ENCODE measurements at regions not wholly inside any gene's neighbourhood (a gene's known extent, or its start where the extent isn't known, plus 50 kb on each side); places are given as distances from the start of the nearest gene placed in this dataset.
A peak's percentile ranks its signal among the peaks of the same experiment; 100 is the strongest.

GRCh38 chr10:69716711-69717560 is 84.8 kb upstream of the COL13A1 start:
- peak; percentile 26 for DNase-seq (ENCODE audit: low spot score)

DNA sequence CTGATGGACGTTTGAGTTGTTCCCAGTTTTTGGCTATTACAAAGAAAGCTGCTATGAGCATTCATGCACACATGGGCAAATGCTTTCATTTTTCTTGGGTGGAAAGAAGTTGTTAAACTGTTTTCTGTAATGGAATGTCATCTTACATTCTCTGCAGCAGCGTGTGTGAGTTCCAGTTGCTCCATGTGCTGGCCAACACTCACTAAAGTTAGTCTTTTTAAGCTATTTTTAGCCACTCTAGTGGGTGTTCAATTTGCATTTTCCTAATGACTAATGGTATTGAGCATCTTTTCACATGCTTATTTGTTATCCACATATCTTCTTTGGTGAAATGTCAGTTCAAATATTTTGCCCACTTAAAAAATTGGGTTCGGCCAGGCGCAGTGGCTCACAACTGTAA is 82.8 kb upstream of the COL13A1 start:
- no peak for DNase-seq (ENCODE audit: low spot score)

- DNase-seq (ENCODE audit: low spot score) = no peak
Measured at GRCh38 chr10:69721690-69722310, 79.9 kb upstream of the COL13A1 start.

DNA sequence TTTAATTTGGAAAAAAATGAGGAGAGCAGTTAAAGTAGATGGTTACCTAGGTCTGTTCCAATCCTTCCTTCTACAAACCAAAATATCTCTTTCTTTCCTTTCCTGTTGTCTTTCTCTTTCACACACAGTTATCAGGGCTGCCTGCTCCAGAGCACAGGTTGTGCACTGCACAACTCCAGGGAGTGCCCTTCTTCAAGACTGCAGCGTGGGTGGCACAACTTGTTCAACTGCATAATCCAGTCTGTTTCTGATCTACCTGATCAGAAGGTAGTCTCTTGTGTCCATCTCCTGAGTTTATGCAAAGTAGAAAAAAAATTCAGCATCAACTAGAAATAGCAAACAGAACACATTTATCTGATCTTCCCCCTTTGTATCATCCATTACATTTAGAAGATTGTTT is 78.1 kb upstream of the COL13A1 start:
- DNase-seq (ENCODE audit: low spot score) = no peak

GRCh38 chr10:69726850-69727249 is 74.9 kb upstream of the COL13A1 start:
- DNase-seq (ENCODE audit: low spot score) = no peak

DNA sequence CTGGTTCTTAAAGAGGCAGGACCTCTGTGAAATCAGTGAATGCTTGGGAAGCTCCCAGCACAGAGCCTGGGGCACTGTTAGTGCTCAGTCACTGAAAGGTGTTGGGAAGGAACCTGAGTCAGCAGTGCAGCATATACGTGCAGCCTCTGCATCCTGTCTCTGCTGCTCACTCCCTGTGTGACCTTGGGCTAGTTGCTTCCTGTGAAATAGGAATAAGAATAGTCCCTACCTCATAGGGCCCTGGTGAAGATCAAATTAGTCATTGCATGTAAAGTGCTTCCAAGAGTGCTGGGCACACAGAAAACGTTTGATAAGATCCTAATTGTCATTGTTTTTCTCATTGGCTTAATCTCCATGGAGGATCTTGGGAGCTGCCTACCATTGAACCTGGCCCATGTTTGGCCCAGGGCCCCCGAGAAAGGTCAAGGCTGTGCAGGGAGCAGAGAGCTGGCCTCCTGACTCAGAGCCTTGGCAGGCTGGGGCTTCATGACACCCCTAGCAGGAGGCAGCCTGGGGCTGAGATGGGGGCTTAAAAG is 73.3 kb upstream of the COL13A1 start:
- DNase-seq (ENCODE audit: low spot score) = peak; percentile 88

DNA sequence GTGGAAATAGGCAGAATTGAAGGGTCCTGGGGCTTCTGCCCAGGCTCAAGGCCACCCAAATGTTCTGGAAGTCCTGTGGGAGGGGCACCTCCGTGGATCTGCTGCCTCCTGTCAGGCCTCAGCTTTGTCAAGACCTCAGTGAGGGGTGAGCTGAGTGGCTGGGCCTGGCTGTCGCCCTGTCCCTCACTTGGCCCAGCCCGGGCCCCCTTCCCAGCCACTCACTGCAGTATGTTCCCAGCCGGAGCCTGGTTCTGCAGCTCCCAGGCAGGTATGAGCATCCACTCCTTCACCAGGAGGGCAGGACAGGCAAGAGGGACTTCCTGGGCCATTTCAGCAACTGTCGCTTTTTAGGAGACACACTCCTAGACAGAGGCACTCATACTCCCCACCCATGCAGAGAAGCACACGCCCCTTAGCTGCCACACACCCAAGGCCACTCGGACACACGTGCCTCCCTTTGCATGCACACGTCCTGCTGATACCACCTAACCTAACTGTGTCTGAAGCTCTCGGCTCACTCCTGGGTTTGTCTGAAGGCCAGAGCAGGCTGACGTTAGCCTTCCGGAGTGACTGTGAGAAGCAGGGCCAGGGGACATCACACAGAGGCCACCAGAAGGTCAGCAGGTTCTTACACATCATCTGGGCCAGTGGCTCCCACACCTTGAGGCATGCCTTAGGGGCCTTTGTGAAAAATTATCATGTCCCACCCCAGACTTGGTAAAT is 72.2 kb upstream of the COL13A1 start:
- no peak for DNase-seq (ENCODE audit: low spot score)

GRCh38 chr10:69730251-69731156 is 71.2 kb upstream of the COL13A1 start:
- no peak for DNase-seq (ENCODE audit: low spot score)

DNA sequence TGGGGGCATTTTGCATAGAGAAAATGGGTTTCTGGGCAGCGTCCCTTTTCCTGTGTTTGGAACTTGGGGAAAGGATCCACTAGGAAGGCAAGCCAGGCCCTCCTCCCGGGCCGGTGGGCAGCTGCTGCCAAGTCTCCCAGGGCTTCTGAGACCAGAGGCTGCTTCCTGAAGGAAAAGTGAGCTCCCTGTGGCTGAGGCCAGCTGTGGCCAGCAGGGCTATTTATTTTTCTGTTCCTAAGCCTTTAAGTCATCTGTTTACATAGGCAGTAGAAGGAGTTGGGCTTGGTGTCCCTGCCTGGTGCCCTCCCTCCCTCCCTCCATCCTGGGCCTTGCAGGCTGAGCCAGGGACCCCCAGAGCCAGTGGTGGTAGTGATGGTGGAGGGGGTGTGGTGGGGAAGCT is 70.5 kb upstream of the COL13A1 start:
- DNase-seq (ENCODE audit: low spot score) = peak; percentile 89

GRCh38 chr10:69731698-69732097 is 70.0 kb upstream of the COL13A1 start:
- no peak for DNase-seq (ENCODE audit: low spot score)

DNA sequence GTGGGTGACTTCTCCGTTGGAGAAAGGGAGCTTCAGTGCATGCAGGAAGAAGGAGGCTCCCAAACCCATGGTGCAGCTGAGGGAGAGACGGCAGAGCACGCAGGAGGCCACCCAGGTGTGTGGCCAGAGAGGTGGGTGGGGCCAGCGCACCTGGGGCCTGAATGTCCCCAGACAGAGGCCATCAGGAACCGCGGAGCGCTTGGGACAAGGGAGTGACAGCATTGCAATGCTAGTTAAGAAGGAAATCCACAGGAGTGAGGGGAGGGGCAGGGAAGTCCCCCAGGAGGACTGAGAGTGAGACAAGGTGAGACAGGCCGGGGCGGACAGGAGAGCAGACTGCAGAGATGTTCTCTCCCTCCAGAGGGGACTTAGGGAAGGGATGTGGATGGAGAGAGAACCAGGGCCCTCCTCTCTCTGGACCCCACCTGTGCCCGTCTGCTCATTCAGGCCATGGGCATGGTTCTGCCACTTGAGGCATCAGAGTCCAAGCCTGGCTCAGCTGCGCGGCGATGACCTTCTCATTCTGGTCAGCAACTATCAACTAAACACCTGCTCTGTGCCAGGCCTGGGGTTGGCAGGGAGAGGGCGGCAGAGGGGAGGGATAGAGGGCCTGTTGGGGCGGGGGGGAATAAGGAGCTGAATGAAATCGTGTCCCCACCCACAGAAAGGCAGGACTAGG is 69.4 kb upstream of the COL13A1 start:
- no peak for DNase-seq (ENCODE audit: low spot score)

GRCh38 chr10:69732826-69733150 is 68.9 kb upstream of the COL13A1 start:
- DNase-seq (ENCODE audit: low spot score) = no peak

DNA sequence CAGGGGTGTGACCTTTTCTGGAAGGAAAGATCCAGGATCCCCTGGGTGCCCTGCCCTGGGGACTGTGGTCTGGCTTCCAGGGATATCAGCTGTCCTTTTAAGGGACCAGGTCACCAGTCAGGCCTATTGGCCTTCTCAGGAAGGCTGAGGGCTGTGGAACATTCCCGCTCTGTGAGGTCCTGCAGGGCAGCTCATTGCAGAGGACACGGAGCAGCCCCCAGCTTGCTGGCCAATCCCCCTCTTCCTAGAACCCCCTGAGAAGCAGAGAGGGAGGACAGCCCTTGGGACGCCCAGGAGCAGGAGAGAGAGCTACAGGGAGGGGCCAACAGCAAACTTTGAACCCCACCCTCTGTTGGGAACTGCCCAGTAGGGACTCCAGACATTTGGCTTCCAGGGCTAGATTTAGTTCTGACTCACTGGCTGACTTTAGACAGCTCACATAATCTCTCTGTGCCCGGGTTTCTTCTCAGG is 67.9 kb upstream of the COL13A1 start:
- DNase-seq (ENCODE audit: low spot score) = no peak

GRCh38 chr10:69734416-69734796 is 67.3 kb upstream of the COL13A1 start:
- DNase-seq (ENCODE audit: low spot score) = no peak

DNA sequence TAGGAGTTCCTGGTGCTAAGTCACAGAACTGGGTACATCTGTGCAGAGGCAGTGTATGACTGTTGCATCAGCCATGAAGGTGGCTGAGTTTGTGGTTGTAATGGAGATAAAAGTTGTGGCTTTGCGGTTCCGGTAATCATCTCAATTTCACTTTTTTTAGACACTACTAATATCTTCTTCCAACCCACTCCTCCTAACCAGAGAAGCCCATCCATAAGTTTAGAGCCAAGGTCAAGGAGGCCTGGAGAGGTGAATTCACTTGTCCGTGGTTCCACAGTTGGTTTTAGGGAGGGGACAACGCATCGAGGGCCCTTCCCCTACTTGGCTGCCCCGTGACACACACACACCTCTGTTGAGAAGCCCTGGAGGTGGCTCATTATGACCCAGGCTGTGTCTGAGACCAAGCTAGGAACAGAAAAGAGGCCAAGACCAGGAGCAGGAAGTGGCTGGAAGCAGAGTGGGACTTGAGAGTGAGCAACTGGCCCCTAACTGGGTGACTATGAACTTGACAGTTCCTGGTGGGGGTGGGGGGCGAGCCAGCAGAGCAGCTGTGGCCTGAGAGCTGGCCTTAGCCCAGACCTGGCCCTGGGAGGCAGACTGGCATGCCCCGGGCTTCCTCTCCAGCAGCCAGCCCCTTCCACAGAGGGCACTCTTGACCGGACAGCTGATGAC is 66.8 kb upstream of the COL13A1 start:
- DNase-seq (ENCODE audit: low spot score) = peak; percentile 53

DNA sequence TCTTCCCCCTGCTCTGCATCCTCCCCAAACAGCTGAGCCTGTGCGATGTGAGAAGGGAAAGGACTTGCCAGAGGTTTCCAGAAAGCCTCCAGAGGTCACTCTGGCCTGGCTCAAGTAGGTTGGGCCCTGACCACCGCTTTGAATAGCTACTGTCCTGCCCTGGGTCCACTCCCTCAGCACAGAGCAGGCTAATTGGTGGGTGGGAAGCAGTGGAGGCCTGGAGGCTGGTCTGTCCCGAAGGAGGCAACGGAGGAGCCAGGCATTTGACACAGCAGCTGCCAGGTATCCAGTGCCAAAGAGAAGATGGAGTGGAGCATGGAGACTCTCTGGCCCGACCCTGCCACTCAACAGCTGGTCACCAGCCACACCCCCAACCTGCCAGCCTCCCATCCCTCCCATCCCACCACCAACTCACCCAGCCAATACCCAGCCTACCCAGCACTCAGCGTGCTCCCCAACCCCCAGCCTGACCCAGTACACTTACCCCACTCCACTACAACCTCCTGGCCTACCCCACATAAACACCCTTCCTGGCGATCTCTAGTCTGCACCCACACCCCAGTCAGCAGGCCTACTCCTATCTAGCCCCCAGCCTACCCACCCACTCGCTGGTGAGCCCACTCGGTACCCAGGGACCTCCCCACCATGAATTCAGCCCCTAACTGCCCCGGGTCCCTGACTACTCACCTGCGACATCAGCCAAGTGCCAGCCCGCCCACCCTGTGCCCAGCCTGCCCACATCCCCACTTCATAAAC is 64.6 kb upstream of the COL13A1 start:
- DNase-seq (ENCODE audit: low spot score) = no peak

DNA sequence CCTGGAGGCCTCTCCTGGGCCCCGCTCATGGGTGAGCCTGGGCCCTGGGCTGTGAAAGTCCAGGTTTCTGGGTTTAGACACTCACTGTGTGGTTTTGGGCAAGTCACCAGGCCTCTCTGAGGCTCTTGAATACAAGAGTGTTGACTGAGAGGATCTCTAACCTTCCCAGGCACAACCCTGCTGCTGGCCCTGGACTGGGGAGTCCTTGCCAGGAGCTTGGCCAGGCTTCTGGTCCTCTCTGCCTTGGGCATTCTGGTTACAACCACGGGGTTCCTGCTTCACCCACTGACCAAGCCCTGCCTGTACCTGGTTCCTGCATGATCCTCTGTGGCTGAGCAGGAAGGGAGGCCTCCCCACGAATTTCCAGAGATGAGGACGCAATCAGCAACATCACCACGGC is 63.6 kb upstream of the COL13A1 start:
- DNase-seq (ENCODE audit: low spot score) = no peak

DNA sequence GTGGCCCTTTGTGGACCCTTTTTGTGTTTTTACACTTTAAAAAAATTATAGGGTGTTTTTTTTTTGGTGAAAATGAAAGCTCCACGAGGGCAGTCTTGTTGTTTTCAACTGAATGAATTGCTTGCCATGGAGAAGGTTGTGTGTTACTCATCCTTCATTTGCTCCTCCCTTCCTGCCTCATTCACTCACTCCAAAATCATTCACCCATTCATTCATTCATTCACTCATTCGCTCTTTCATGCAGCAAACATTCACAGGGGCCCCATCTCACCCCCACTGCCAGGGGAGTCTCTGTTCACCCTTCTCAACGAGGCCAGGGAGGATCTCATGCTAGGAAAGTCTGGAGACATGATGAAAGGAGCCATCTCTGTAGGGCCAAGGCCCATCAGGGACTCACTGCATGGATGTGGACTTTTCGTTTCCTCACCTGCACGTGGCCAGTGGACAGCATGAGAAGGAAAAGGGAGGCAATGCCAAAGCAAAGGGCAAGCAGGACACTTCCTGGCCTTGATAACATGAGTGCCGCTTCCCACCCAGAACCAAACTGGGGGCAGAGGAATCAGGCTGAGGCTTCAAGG is 62.8 kb upstream of the COL13A1 start:
- DNase-seq (ENCODE audit: low spot score) = no peak

DNA sequence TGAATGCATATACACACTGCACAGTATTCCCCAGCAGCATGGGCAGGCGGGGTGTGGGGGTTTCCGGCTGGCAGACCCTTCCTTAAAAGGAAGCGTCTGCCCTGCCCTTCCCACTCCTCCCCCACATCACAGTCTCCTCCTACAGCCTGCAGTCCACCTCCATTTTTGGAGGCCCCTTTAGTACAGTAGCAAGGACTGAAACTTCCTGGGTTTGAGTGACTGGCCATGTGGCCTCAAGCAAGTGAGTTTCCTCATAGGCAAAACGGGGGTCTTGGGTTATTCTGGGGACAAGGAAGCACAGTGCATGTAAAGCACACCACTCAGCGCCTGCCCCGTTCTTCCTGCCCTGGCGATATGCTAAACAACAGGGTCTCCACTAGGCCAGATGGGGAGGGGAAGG is 62.1 kb upstream of the COL13A1 start:
- no peak for DNase-seq (ENCODE audit: low spot score)

All from H4 (cell line).